Mesenchymal stem cell (in vitro differentiated cells and primary cell): ENCODE measurements at regions not wholly inside any gene's neighbourhood (a gene's known extent, or its start where the extent isn't known, plus 50 kb on each side); places are given as distances from the start of the nearest gene placed in this dataset.

ENCODE experiments used
- DNase-seq: peaks from one replicate; pipeline ENCODE4 v3.0.0-alpha.2; 2013
- H2AFZ ChIP-seq: one replicate; pipeline ENCODE4 v1.6.1; 2013; ENCODE audit warnings: low read depth, mild to moderate bottlenecking, control low read depth, inconsistent platforms, low read length, moderate library complexity
- H2AK5ac ChIP-seq: 2 replicates; pipeline ENCODE4 v1.6.1; 2013; ENCODE audit warnings: low read length, moderate library complexity, mild to moderate bottlenecking, inconsistent platforms; ENCODE audit not compliant: severe bottlenecking
- H2BK120ac ChIP-seq: one replicate; pipeline ENCODE4 v1.6.1; 2013; ENCODE audit warnings: low read depth, mild to moderate bottlenecking, inconsistent platforms, low read length, moderate library complexity
- H2BK12ac ChIP-seq, 2 experiments: one replicate each; pipeline ENCODE4 v1.6.1; 2013; ENCODE audit warnings: inconsistent platforms in 2 of 2, low read length in 2 of 2, mild to moderate bottlenecking in 2 of 2, moderate library complexity in 2 of 2, control low read depth in 1 of 2
- H2BK15ac ChIP-seq: one replicate; pipeline ENCODE4 v1.6.1; 2013; ENCODE audit warnings: mild to moderate bottlenecking, low read depth, inconsistent platforms; ENCODE audit not compliant: poor library complexity, severe bottlenecking
- H2BK5ac ChIP-seq: 2 replicates; pipeline ENCODE4 v1.6.1; 2013; ENCODE audit warnings: low read depth, mild to moderate bottlenecking, low read length, control low read depth, inconsistent platforms; ENCODE audit not compliant: poor library complexity, severe bottlenecking
- H3K14ac ChIP-seq, 2 experiments: one replicate each; pipeline ENCODE4 v1.6.1; 2013; ENCODE audit warnings: inconsistent platforms in 2 of 2, low read length in 2 of 2, control low read depth in 1 of 2, mild to moderate bottlenecking in 1 of 2, moderate library complexity in 1 of 2
- H3K18ac ChIP-seq, 2 experiments: one replicate each; pipeline ENCODE4 v1.6.1; 2013; ENCODE audit warnings: inconsistent platforms in 2 of 2, low read length in 2 of 2, control low read depth in 1 of 2, low read depth in 1 of 2, mild to moderate bottlenecking in 1 of 2
- H3K23ac ChIP-seq, 2 experiments: one replicate each; pipeline ENCODE4 v1.6.1; 2013; ENCODE audit warnings: inconsistent platforms in 2 of 2, low read length in 2 of 2, mild to moderate bottlenecking in 2 of 2, moderate library complexity in 2 of 2, control low read depth in 1 of 2
- H3K27ac ChIP-seq: 2 replicates; pipeline ENCODE4 v1.5.1; 2013; ENCODE audit warnings: mild to moderate bottlenecking, moderate library complexity, low read length, control low read depth, inconsistent platforms; ENCODE audit not compliant: poor library complexity, severe bottlenecking
- H3K27me3 ChIP-seq, 2 experiments: 2 replicates each; pipeline versions ENCODE4 v1.6.1 to v1.7.0; 2013; ENCODE audit warnings: low read length in 2 of 2, mild to moderate bottlenecking in 2 of 2, moderate library complexity in 2 of 2, control low read depth in 1 of 2, inconsistent platforms in 1 of 2; ENCODE audit not compliant: control insufficient read depth in 1 of 2, insufficient read depth in 1 of 2
- H3K36me3 ChIP-seq, 2 experiments: 2 replicates each; pipeline versions ENCODE4 v1.6.1 to v1.7.0; 2013; ENCODE audit warnings: low read length in 2 of 2, control low read depth in 1 of 2, inconsistent platforms in 1 of 2, low read depth in 1 of 2, mild to moderate bottlenecking in 1 of 2; ENCODE audit not compliant: insufficient read depth in 2 of 2, control insufficient read depth in 1 of 2
- H3K4ac ChIP-seq, 2 experiments: one replicate each; pipeline ENCODE4 v1.6.1; 2013; ENCODE audit warnings: inconsistent platforms in 2 of 2, low read length in 2 of 2, mild to moderate bottlenecking in 2 of 2, moderate library complexity in 2 of 2, control low read depth in 1 of 2, low read depth in 1 of 2
- H3K4me1 ChIP-seq: 2 replicates; pipeline ENCODE4 v1.6.1; 2013; ENCODE audit warnings: low read depth, low read length, control low read depth; ENCODE audit not compliant: control insufficient read depth, insufficient read depth
- H3K4me2 ChIP-seq: 2 replicates; pipeline ENCODE4 v1.6.1; 2013; ENCODE audit warnings: low read length, mild to moderate bottlenecking, inconsistent platforms; ENCODE audit not compliant: poor library complexity, severe bottlenecking
- H3K4me3 ChIP-seq, 2 experiments: 2 replicates each; pipeline versions ENCODE4 v1.5.1 to v1.7.0; 2013; ENCODE audit warnings: low read length in 2 of 2, mild to moderate bottlenecking in 2 of 2, control low read depth in 1 of 2, low read depth in 1 of 2; ENCODE audit not compliant: insufficient read depth in 1 of 2
- H3K79me1 ChIP-seq: replicated peaks from 2 replicates; pipeline ENCODE4 v1.6.1; 2013; ENCODE audit warnings: mild to moderate bottlenecking, control low read depth, low read length, inconsistent platforms; ENCODE audit not compliant: poor library complexity, severe bottlenecking
- H3K9ac ChIP-seq: 2 replicates; pipeline ENCODE4 v1.7.0; 2013; ENCODE audit warnings: mild to moderate bottlenecking, low read length, moderate library complexity
- H3K9me3 ChIP-seq: 2 replicates; pipeline ENCODE4 v1.7.0; 2013; ENCODE audit warnings: mild to moderate bottlenecking, low read length; ENCODE audit not compliant: control insufficient read depth
- H4K8ac ChIP-seq: one replicate; pipeline ENCODE4 v1.6.1; 2013; ENCODE audit warnings: inconsistent platforms, mild to moderate bottlenecking, low read length, moderate library complexity
- H4K91ac ChIP-seq: one replicate; pipeline ENCODE4 v1.6.1; 2013; ENCODE audit warnings: mild to moderate bottlenecking, low read length, inconsistent platforms
- WGBS: methylation state at CpG from one replicate; pipeline ENCODE4 v1.1.7; 2013; ENCODE audit warnings: mixed read lengths; 5-methylcytosine and 5-hydroxymethylcytosine counted together

DNA sequence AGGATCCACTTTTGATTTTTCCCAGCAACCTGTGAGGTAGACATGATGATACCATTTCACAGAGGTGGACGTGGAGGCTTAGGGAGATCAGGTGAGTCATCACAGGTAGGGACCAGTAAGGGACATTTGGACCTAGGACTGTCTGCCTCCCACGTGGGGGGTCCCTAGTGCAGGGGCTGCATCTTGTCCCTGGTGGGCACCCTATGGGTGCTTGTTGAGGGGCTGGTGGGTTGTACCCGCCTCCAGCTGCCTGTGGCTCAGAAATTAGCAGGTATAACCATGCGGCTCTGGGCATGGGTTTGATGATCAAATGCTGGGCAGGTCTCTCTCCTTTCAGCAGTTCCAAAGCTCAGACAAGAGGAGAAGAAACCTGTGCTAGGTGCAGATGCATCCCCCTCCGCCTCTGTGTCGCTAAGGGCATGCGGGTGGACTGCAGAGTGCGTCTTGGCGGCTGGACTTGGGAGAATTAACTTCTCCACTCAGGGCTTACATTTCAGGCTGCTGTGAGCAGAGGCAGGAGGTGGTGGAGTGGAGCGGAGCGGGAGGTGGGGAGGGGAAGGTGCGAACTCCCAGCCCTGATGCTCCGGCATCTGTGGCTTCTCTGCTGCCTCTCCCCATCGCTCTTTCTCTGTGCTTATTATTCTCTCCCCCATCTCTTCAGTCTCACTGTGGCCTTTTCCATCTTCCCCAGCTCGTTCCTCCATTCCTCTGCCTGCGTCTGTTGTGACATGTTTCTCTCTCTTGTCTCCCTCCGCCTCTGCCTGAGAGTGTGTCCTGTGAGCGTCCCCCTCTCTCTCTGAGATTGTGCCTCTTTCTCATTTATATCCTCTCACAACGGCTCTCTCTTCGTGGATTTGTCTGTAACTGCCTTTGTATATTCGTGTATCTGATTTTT is 146.8 kb downstream of the PTPRU start:
- no peak overlapping the region for H3K27ac ChIP-seq
- H3K4ac ChIP-seq, result no peak overlapping the region
- no peak overlapping the region for H4K91ac ChIP-seq
- peak overlapping the region in 1 of 2 experiments; percentile 52 for H3K4me3 ChIP-seq
- no peak overlapping the region for H2AFZ ChIP-seq
- 76% methylated on average over 18 of the region's 21 CpGs for WGBS
- H3K27me3 ChIP-seq, result peaks cover 0 to 9% of the 10 kb centered on the region in 2 experiments
- H4K8ac ChIP-seq, result no peak overlapping the region
- H3K9me3 ChIP-seq, result peaks cover 17% of the 10 kb centered on the region
- no peak overlapping the region for H3K14ac ChIP-seq
- no peak overlapping the region for H3K18ac ChIP-seq
- no peak overlapping the region for H3K4me2 ChIP-seq
- H2BK120ac ChIP-seq, result no peak overlapping the region
- no peak for DNase-seq
- peak overlapping the region; percentile 71 for H3K9ac ChIP-seq
- H3K79me1 ChIP-seq, result no peaks in the 10 kb centered on the region
- H2BK15ac ChIP-seq, result no peak overlapping the region
- H3K36me3 ChIP-seq, result no peaks in the 10 kb centered on the region
- no peak overlapping the region for H2BK5ac ChIP-seq
- no peak overlapping the region for H2AK5ac ChIP-seq
- peaks cover 5% of the 10 kb centered on the region for H3K4me1 ChIP-seq
- H2BK12ac ChIP-seq, result no peak overlapping the region
- no peak overlapping the region for H3K23ac ChIP-seq

GRCh38 chr1:29381426-29381825 is 145.1 kb downstream of the PTPRU start:
- Histone ChIP-seq H3K4ac (no peak overlapping the region), H3K36me3 (no peaks in the 10 kb centered on the region), H3K27me3 (no peaks in the 10 kb centered on the region), H3K4me2 (no peak overlapping the region), H4K91ac (no peak overlapping the region), H3K27ac (no peak overlapping the region), H2BK15ac (no peak overlapping the region), H3K23ac (no peak overlapping the region), H3K4me3 (no peak overlapping the region), H4K8ac (no peak overlapping the region), H3K79me1 (no peaks in the 10 kb centered on the region), H3K4me1 (peaks cover 5% of the 10 kb centered on the region), H2AFZ (no peak overlapping the region), H3K9me3 (peaks cover 27% of the 10 kb centered on the region), H3K18ac (no peak overlapping the region), H2BK5ac (no peak overlapping the region), H3K9ac (no peak overlapping the region), H3K14ac (no peak overlapping the region), H2BK120ac (no peak overlapping the region), H2BK12ac (no peak overlapping the region), H2AK5ac (no peak overlapping the region)
- no peak for DNase-seq
- 85% methylated on average over 6 of the region's 7 CpGs for WGBS

GRCh38 chr1:29380532-29380931 is 144.2 kb downstream of the PTPRU start:
- H4K8ac ChIP-seq, result no peak overlapping the region
- H2AK5ac ChIP-seq, result no peak overlapping the region
- no peak overlapping the region for H2BK120ac ChIP-seq
- H3K27me3 ChIP-seq, result no peaks in the 10 kb centered on the region
- H3K14ac ChIP-seq, result no peak overlapping the region
- H2BK12ac ChIP-seq, result no peak overlapping the region
- H2AFZ ChIP-seq, result no peak overlapping the region
- H3K23ac ChIP-seq, result no peak overlapping the region
- no peak overlapping the region for H3K4ac ChIP-seq
- no peaks in the 10 kb centered on the region for H3K79me1 ChIP-seq
- H3K36me3 ChIP-seq, result no peaks in the 10 kb centered on the region
- no peak overlapping the region for H3K4me3 ChIP-seq
- peaks cover 5% of the 10 kb centered on the region for H3K4me1 ChIP-seq
- DNase-seq, result no peak
- H2BK5ac ChIP-seq, result no peak overlapping the region
- no peak overlapping the region for H4K91ac ChIP-seq
- peaks cover 32% of the 10 kb centered on the region for H3K9me3 ChIP-seq
- H3K9ac ChIP-seq, result no peak overlapping the region
- no peak overlapping the region for H3K18ac ChIP-seq
- no peak overlapping the region for H2BK15ac ChIP-seq
- no peak overlapping the region for H3K27ac ChIP-seq
- H3K4me2 ChIP-seq, result no peak overlapping the region
- 42% methylated on average over 1 of the region's 1 CpG for WGBS

- 31% methylated on average over 7 of the region's 7 CpGs for WGBS
- no peak overlapping the region for H4K8ac ChIP-seq
- H2BK120ac ChIP-seq, result no peak overlapping the region
- H3K36me3 ChIP-seq, result no peaks in the 10 kb centered on the region
- peak; percentile 15 for DNase-seq
- no peak overlapping the region for H2AFZ ChIP-seq
- H2BK12ac ChIP-seq, result no peak overlapping the region
- no peak overlapping the region for H3K18ac ChIP-seq
- H3K9ac ChIP-seq, result no peak overlapping the region
- H2AK5ac ChIP-seq, result no peak overlapping the region
- H3K14ac ChIP-seq, result no peak overlapping the region
- no peak overlapping the region for H2BK5ac ChIP-seq
- H3K27ac ChIP-seq, result no peak overlapping the region
- no peak overlapping the region for H4K91ac ChIP-seq
- no peaks in the 10 kb centered on the region for H3K79me1 ChIP-seq
- H3K9me3 ChIP-seq, result peaks cover 41% of the 10 kb centered on the region
- H3K27me3 ChIP-seq, result no peaks in the 10 kb centered on the region
- no peak overlapping the region for H3K4me2 ChIP-seq
- H2BK15ac ChIP-seq, result no peak overlapping the region
- H3K4me1 ChIP-seq, result peaks cover 5% of the 10 kb centered on the region
- H3K4ac ChIP-seq, result no peak overlapping the region
- no peak overlapping the region for H3K4me3 ChIP-seq
- H3K23ac ChIP-seq, result no peak overlapping the region
These were observed 143.2 kb downstream of the PTPRU start for GRCh38 chr1:29379443-29380073.
